ENCODE measurements at regions not wholly inside any gene's neighbourhood (a gene's known extent, or its start where the extent isn't known, plus 50 kb on each side); places are given as distances from the start of the nearest gene placed in this dataset.

- TF ChIP-seq POLR2AphosphoS5 (IDR thresholded peaks at IDR 0.05) (no peak), CTCF (IDR thresholded peaks at IDR 0.05) (no peak)
Observed at GRCh38 chr13:26834646-26835045, 74.1 kb upstream of the GPR12 start.
